ENCODE measurements at regions not wholly inside any gene's neighbourhood (a gene's known extent, or its start where the extent isn't known, plus 50 kb on each side); places are given as distances from the start of the nearest gene placed in this dataset.
"Not testable (repeated sequence)": the region's sequence is repeated elsewhere in the genome, so short reads cannot be mapped to it uniquely, and the experiment has no call there.

DNA sequence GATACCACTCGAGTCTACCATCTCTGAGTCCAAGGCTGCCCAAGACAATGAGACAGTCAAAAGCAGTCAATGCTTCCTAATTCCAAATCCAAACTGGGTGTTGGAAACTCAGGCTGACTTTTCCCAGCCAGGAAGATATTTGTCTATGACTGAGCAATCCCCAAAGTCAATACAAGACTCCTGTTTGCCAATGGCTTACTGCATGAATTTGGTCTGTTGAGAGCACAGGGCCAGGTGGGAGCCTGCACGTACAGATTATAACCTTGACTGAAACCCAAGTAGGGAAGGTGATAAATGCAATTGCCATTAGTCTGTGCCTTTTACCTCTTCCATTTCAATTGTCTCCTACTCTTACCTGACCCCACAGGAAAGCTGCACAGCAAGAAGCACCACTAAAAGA is 72.6 kb upstream of the PPARGC1A start:
- no peaks in the 10 kb centered on the region for H3K4me1 ChIP-seq (ENCODE audit: insufficient read depth, low read length)
- intact Hi-C loops (cut with micrococcal nuclease), result no loop called here
- no peaks in the 10 kb centered on the region for H3K36me3 ChIP-seq (ENCODE audit: low read depth, low read length)
- H3F3A ChIP-seq (ENCODE audit: low read length, unreplicated experiment), result no peaks in the 10 kb centered on the region
- no peaks in the 10 kb centered on the region for H3K79me2 ChIP-seq (ENCODE audit: low read length)
- no peak for DNase-seq
- no peaks in the 10 kb centered on the region for H4K20me1 ChIP-seq (ENCODE audit: low read length)
- TF ChIP-seq EZH2 (IDR thresholded peaks at IDR 0.05; ENCODE audit: low read length, unreplicated experiment), result no peak
- TF ChIP-seq, protein P1, sequence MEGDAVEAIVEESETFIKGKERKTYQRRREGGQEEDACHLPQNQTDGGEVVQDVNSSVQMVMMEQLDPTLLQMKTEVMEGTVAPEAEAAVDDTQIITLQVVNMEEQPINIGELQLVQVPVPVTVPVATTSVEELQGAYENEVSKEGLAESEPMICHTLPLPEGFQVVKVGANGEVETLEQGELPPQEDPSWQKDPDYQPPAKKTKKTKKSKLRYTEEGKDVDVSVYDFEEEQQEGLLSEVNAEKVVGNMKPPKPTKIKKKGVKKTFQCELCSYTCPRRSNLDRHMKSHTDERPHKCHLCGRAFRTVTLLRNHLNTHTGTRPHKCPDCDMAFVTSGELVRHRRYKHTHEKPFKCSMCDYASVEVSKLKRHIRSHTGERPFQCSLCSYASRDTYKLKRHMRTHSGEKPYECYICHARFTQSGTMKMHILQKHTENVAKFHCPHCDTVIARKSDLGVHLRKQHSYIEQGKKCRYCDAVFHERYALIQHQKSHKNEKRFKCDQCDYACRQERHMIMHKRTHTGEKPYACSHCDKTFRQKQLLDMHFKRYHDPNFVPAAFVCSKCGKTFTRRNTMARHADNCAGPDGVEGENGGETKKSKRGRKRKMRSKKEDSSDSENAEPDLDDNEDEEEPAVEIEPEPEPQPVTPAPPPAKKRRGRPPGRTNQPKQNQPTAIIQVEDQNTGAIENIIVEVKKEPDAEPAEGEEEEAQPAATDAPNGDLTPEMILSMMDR (conservative IDR thresholded peaks at IDR 0.05; ENCODE audit: low read depth, low read length), result no peak
- no peak for TF ChIP-seq EZH2phosphoT487 (IDR thresholded peaks at IDR 0.05; ENCODE audit: borderline replicate concordance, low read length)
- no TSS peak for BruUV-seq (replicated peaks)
- no peaks in the 10 kb centered on the region for H3K9me2 ChIP-seq (replicated peaks; ENCODE audit: low read length)
- ChIA-PET CTCF (no interaction called here), POLR2A (ENCODE audit: unreplicated experiment) (no interaction called here)
- 0 out of 2 replicates have a peak, but pooled peaks cover 2% of the 10 kb centered on the region for H3K27me3 ChIP-seq (ENCODE audit: low read length)
- no peak overlapping the region for H3K27ac ChIP-seq (ENCODE audit: low read length)
- no peaks in the 10 kb centered on the region for H3K9me3 ChIP-seq (ENCODE audit: low read length)
- no peak overlapping the region for H2AFZ ChIP-seq (ENCODE audit: low read length)
- H3K9ac ChIP-seq (ENCODE audit: low read length), result no peak overlapping the region
- ATAC-seq, result no peak
- no peak overlapping the region for H3K4me2 ChIP-seq (ENCODE audit: low read length)
- no peak overlapping the region for H3K4me3 ChIP-seq (ENCODE audit: low read length)

DNA sequence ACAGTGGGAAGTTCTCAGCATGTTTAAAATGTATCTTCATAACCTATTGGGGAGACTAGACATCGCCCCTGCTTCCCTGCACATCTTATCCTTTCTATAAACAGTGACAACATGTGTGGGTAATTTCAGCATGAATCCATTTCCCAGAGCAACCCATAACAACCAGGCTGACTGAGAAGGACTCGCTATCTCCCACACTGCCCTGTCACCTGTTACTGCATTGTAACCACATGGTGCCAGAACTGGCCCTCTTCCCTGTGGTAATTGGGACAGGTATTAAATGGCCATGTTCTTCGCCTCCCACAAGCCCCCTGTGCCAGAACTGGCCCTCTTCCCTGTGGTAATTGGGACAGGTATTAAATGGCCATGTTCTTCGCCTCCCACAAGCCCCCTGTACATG is 71.5 kb upstream of the PPARGC1A start:
- H3K4me2 ChIP-seq (ENCODE audit: low read length); H3K27ac ChIP-seq (ENCODE audit: low read length); H3F3A ChIP-seq (ENCODE audit: low read length, unreplicated experiment); H3K4me3 ChIP-seq (ENCODE audit: low read length); BruUV-seq (replicated peaks); H2AFZ ChIP-seq (ENCODE audit: low read length); H4K20me1 ChIP-seq (ENCODE audit: low read length); DNase-seq; CTCF ChIA-PET; H3K79me2 ChIP-seq (ENCODE audit: low read length); H3K9me2 ChIP-seq (replicated peaks; ENCODE audit: low read length); H3K9ac ChIP-seq (ENCODE audit: low read length); H3K36me3 ChIP-seq (ENCODE audit: low read depth, low read length); POLR2A ChIA-PET (ENCODE audit: unreplicated experiment); H3K9me3 ChIP-seq (ENCODE audit: low read length); intact Hi-C loops (cut with micrococcal nuclease); H3K27me3 ChIP-seq (ENCODE audit: low read length); H3K4me1 ChIP-seq (ENCODE audit: insufficient read depth, low read length); ATAC-seq: not testable (repeated sequence)

- Histone ChIP-seq H3F3A (ENCODE audit: low read length, unreplicated experiment) (no peaks in the 10 kb centered on the region), H3K79me2 (ENCODE audit: low read length) (no peaks in the 10 kb centered on the region), H4K20me1 (ENCODE audit: low read length) (no peaks in the 10 kb centered on the region), H3K27me3 (ENCODE audit: low read length) (no peaks in the 10 kb centered on the region), H2AFZ (ENCODE audit: low read length) (no peak overlapping the region), H3K9me2 (replicated peaks; ENCODE audit: low read length) (no peaks in the 10 kb centered on the region), H3K4me2 (ENCODE audit: low read length) (no peak overlapping the region), H3K4me3 (ENCODE audit: low read length) (no peak overlapping the region), H3K9ac (ENCODE audit: low read length) (no peak overlapping the region), H3K9me3 (ENCODE audit: low read length) (no peaks in the 10 kb centered on the region), H3K36me3 (ENCODE audit: low read depth, low read length) (no peaks in the 10 kb centered on the region), H3K4me1 (ENCODE audit: insufficient read depth, low read length) (no peaks in the 10 kb centered on the region), H3K27ac (ENCODE audit: low read length) (no peak overlapping the region)
- POLR2A ChIA-PET (ENCODE audit: unreplicated experiment), result no interaction called here
- ATAC-seq, result no peak
- intact Hi-C loops (cut with micrococcal nuclease), result no loop called here
- no peak for DNase-seq
- CTCF ChIA-PET, result no interaction called here
- no TSS peak for BruUV-seq (replicated peaks)
- no peak for TF ChIP-seq EZH2 (IDR thresholded peaks at IDR 0.05; ENCODE audit: low read length, unreplicated experiment)
- no peak for TF ChIP-seq EZH2phosphoT487 (IDR thresholded peaks at IDR 0.05; ENCODE audit: borderline replicate concordance, low read length)
- TF ChIP-seq, protein P1 (conservative IDR thresholded peaks at IDR 0.05; ENCODE audit: low read depth, low read length), result no peak
These were observed 69.7 kb upstream of the PPARGC1A start for GRCh38 chr4:23959396-23960148.
